Uterus (tissue), 2 donors: ENCODE measurements at regions not wholly inside any gene's neighbourhood (a gene's known extent, or its start where the extent isn't known, plus 50 kb on each side); places are given as distances from the start of the nearest gene placed in this dataset.

ENCODE experiments used
- CTCF ChIP-seq, 4 experiments: fragments of 200-600 bp in 2 of 4; fragments of 450-650 bp in 2 of 4; sonication (generic) in 2 of 4; IDR thresholded peaks; one replicate each; pipeline ENCODE4 v1.5.1; 2016 to 2019; ENCODE audit warnings: antibody characterized with exemption in 4 of 4, mild to moderate bottlenecking in 2 of 4, moderate library complexity in 1 of 4
- POLR2A ChIP-seq, 2 donors: fragments of 450-650 bp; IDR thresholded peaks; one replicate each; pipeline ENCODE4 v1.6.1; 2016; ENCODE audit warnings: antibody characterized with exemption in 2 of 2, mild to moderate bottlenecking in 1 of 2, moderate library complexity in 1 of 2

- TF ChIP-seq CTCF (IDR thresholded peaks at IDR 0.05) (no peak), POLR2A (IDR thresholded peaks at IDR 0.05) (no peak)
These were observed 79.5 kb downstream of the KBTBD8 start for GRCh38 chr3:67077656-67078055.
